Right cardiac atrium (tissue), 5 donors: ENCODE measurements at regions not wholly inside any gene's neighbourhood (a gene's known extent, or its start where the extent isn't known, plus 50 kb on each side); places are given as distances from the start of the nearest gene placed in this dataset.

ENCODE experiments used
- ATAC-seq, 2 donors: fragments of 200-7000 bp; cut with Tn5 transposase; one replicate each; pipeline versions ENCODE4 v1.8.0 to v1.9.1; 2020; ENCODE audit warnings: moderate library complexity in 2 of 2, mild to moderate bottlenecking in 1 of 2
- DNase-seq, 3 donors: peaks; one replicate each; pipeline ENCODE4 v3.0.0-alpha.2; 2020
- H3K27ac ChIP-seq: one replicate; pipeline ENCODE4 v1.5.1; 2013; ENCODE audit warnings: mild to moderate bottlenecking, low read length, control low read depth, moderate library complexity
- H3K27me3 ChIP-seq: one replicate; pipeline ENCODE4 v1.6.1; 2013; ENCODE audit not compliant: control insufficient read depth, insufficient read depth
- H3K4me1 ChIP-seq: one replicate; pipeline ENCODE4 v1.6.1; 2013; ENCODE audit warnings: low read length; ENCODE audit not compliant: control insufficient read depth, insufficient read depth
- H3K4me3 ChIP-seq: one replicate; pipeline ENCODE4 v1.5.1; 2013; ENCODE audit warnings: low read length, control low read depth
- H3K9me3 ChIP-seq: one replicate; pipeline ENCODE4 v1.6.1; 2013; ENCODE audit warnings: low read length; ENCODE audit not compliant: control insufficient read depth
- WGBS: extraction: QIAGEN DNeasy Blood & Tissue Kit; methylation state at CpG from one replicate; pipeline ENCODE4 v1.1.7; 2013; 5-methylcytosine and 5-hydroxymethylcytosine counted together
- intact Hi-C, 4 donors: fragments of 100-400 bp; cut with DNase I; formaldehyde crosslinking; loops; one replicate each; pipeline versions ENCODE4 v1.11.0 to v1.14.0; 2022 to 2023
- donor health status: healthy with polysubstance abuse.
- donor health status: DM: no; HTN: yes; CAD: no.
- donor health status: DM: no; HTN: no; CAD: no.
- donor health status: DM: no; HTN: yes; CAD: no; lungs with severe emphysema.
- donor health status: DM: yes; HTN: yes; CAD: no.

GRCh38 chr6:81387163-81387562, 365.3 kb downstream of the TENT5A start:
- intact Hi-C loops = no loop called here
- no peaks in the 10 kb centered on the region for H3K4me1 ChIP-seq
- 73% methylated on average over 1 of the region's 1 CpG for WGBS
- H3K9me3 ChIP-seq = no peaks in the 10 kb centered on the region
- ATAC-seq (no peak), DNase-seq (no peak)
- H3K27ac ChIP-seq = no peak overlapping the region
- H3K27me3 ChIP-seq = no peaks in the 10 kb centered on the region
- H3K4me3 ChIP-seq = no peak overlapping the region

- H3K9me3 ChIP-seq = no peaks in the 10 kb centered on the region
- 60% methylated on average over 2 of the region's 2 CpGs for WGBS
- intact Hi-C loops = no loop called here
These were observed 367.6 kb downstream of the TENT5A start for GRCh38 chr6:81384921-81385320.

DNA sequence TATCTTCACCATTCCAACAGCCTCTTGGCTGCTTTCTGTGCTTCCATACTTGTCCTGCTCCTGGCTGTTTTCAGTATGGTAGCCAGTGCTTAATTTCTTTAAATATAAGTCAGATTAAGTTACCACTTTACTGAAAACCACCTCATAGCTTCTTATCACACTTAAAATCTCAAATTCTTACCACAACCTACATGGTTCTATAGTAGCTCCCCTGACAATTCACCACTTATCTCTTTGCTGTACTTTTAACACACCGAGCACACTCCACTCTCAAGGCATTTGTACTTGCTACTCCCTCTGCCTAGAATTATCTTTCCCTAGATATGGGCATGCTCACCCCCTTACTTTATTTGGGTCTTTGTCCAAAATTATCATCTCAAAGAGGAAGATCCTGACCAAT, 369.0 kb downstream of the TENT5A start:
- no peaks in the 10 kb centered on the region for H3K4me1 ChIP-seq
- 48% methylated on average over 1 of the region's 1 CpG for WGBS
- no peaks in the 10 kb centered on the region for H3K9me3 ChIP-seq
- DNase-seq (no peak), ATAC-seq (no peak)
- H3K4me3 ChIP-seq = no peak overlapping the region
- no peaks in the 10 kb centered on the region for H3K27me3 ChIP-seq
- intact Hi-C loops = no loop called here
- H3K27ac ChIP-seq = no peak overlapping the region

More at GRCh38 chr6:81384921-81385320, 367.6 kb downstream of the TENT5A start:
- H3K27me3 ChIP-seq = no peaks in the 10 kb centered on the region
- no peak for ATAC-seq
- H3K4me3 ChIP-seq = no peak overlapping the region
- DNase-seq = no peak
- no peak overlapping the region for H3K27ac ChIP-seq
- H3K4me1 ChIP-seq = no peaks in the 10 kb centered on the region

GRCh38 chr6:81382852-81383251, 369.6 kb downstream of the TENT5A start:
- intact Hi-C loops = no loop called here
- Histone ChIP-seq H3K9me3 (no peaks in the 10 kb centered on the region), H3K27me3 (no peaks in the 10 kb centered on the region), H3K4me1 (no peaks in the 10 kb centered on the region), H3K4me3 (no peak overlapping the region), H3K27ac (no peak overlapping the region)
- ATAC-seq = peak in 1 of 2 donors; percentile 31
- 53% methylated on average over 4 of the region's 4 CpGs for WGBS
- DNase-seq = no peak

GRCh38 chr6:81381382-81381916, 371.0 kb downstream of the TENT5A start:
- no peak overlapping the region for H3K4me3 ChIP-seq
- DNase-seq (no peak), ATAC-seq (no peak)
- WGBS = 96% methylated on average over 1 of the region's 1 CpG
- no peak overlapping the region for H3K27ac ChIP-seq
- H3K4me1 ChIP-seq = no peaks in the 10 kb centered on the region
- no peaks in the 10 kb centered on the region for H3K9me3 ChIP-seq
- intact Hi-C loops = no loop called here
- no peaks in the 10 kb centered on the region for H3K27me3 ChIP-seq

- ATAC-seq (no peak), DNase-seq (no peak)
- Histone ChIP-seq H3K27me3 (no peaks in the 10 kb centered on the region), H3K27ac (no peak overlapping the region), H3K9me3 (no peaks in the 10 kb centered on the region), H3K4me1 (no peaks in the 10 kb centered on the region), H3K4me3 (no peak overlapping the region)
- intact Hi-C loops = no loop called here
- WGBS = 84% methylated on average over 1 of the region's 1 CpG
These were observed 371.7 kb downstream of the TENT5A start for GRCh38 chr6:81380718-81381338.

GRCh38 chr6:81376745-81377144, 375.7 kb downstream of the TENT5A start:
- 86% methylated on average over 5 of the region's 5 CpGs for WGBS
- H3K9me3 ChIP-seq = no peaks in the 10 kb centered on the region
- DNase-seq (no peak), ATAC-seq (no peak)
- intact Hi-C loops = no loop called here
- H3K27me3 ChIP-seq = no peaks in the 10 kb centered on the region
- H3K4me3 ChIP-seq = no peak overlapping the region
- H3K4me1 ChIP-seq = no peaks in the 10 kb centered on the region
- no peak overlapping the region for H3K27ac ChIP-seq

DNA sequence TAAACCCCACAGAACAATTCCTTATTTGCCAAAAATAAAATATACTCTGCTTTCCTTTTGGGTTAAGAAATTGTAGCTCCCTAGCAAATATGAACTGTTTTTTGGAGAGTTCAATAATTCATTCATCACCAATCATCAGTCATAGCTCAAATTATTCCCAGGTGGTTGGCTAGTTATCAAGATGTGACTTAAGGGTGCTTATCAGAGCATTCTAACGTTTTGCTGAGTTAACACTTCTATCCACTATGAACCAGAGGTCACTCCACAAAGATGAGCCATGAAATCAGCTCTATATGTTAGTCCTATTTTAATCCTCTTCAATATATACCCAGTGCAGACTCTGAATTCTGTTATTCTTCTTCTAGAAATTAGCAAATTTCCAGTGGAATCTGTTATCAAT, 379.1 kb downstream of the TENT5A start:
- Histone ChIP-seq H3K4me1 (no peaks in the 10 kb centered on the region), H3K9me3 (no peaks in the 10 kb centered on the region), H3K27ac (no peak overlapping the region), H3K27me3 (no peaks in the 10 kb centered on the region), H3K4me3 (no peak overlapping the region)
- ATAC-seq (no peak), DNase-seq (no peak)
- intact Hi-C loops = no loop called here
- 10% methylated on average over 1 of the region's 1 CpG for WGBS

- H3K4me1 ChIP-seq = no peaks in the 10 kb centered on the region
- intact Hi-C loops = no loop called here
- ATAC-seq (peak; percentile 52 to 68), DNase-seq (no peak)
- H3K4me3 ChIP-seq = no peak overlapping the region
- H3K27ac ChIP-seq = no peak overlapping the region
- H3K27me3 ChIP-seq = no peaks in the 10 kb centered on the region
- H3K9me3 ChIP-seq = no peaks in the 10 kb centered on the region
These were observed 380.6 kb downstream of the TENT5A start for GRCh38 chr6:81371930-81372329.

- 38% methylated on average over 3 of the region's 3 CpGs for WGBS
- Histone ChIP-seq H3K9me3 (no peaks in the 10 kb centered on the region), H3K4me1 (no peaks in the 10 kb centered on the region), H3K27me3 (no peaks in the 10 kb centered on the region), H3K27ac (no peak overlapping the region), H3K4me3 (no peak overlapping the region)
- ATAC-seq (peak in 1 of 2 donors; percentile 41), DNase-seq (no peak)
- intact Hi-C loops = no loop called here
These were observed 385.5 kb downstream of the TENT5A start for GRCh38 chr6:81366972-81367371.

DNA sequence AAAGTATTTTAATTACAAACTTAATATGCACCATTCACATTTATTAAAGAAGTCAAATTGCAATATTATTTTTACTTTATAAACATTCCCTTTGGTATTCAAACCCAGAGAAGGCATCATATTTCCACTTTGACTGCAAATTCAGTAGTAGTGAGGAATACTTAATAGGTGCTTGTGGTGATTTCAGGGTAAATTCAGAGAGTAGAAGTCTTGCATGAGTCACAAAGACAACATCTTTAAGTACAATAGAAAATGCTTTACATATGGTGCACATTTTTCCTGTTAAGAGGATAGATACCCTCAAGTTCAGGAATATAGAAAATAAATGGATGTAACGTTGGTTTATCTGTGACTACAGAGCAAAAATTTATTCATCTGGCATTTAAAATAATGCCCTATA, 390.2 kb downstream of the TENT5A start:
- intact Hi-C loops = no loop called here
- Histone ChIP-seq H3K9me3 (no peaks in the 10 kb centered on the region), H3K4me3 (no peak overlapping the region), H3K27me3 (no peaks in the 10 kb centered on the region), H3K4me1 (no peaks in the 10 kb centered on the region), H3K27ac (no peak overlapping the region)
- DNase-seq = no peak
- 0% methylated on average over 1 of the region's 1 CpG for WGBS
- no peak for ATAC-seq

DNA sequence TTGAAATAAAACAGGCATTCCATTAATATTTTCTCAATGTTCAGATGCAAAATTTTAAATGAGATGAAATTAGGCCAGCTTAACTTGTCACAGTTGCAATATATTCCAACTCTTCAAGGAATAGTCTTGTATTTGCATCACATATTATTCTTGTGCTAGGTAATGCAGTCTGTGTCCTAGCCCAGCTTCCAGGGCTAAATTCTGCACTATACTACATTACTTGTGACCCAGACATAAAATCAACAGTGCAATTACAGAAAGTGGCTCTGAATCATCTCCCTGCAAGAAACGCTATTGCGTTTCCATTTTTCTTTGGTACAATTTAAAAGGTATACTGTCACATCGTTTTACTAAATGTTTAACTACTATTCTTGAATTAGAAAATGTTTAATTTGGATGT, 399.2 kb downstream of the TENT5A start:
- no peak overlapping the region for H3K4me3 ChIP-seq
- H3K27ac ChIP-seq = no peak overlapping the region
- H3K27me3 ChIP-seq = no peaks in the 10 kb centered on the region
- 92% methylated on average over 3 of the region's 3 CpGs for WGBS
- intact Hi-C loops = no loop called here
- no peak for DNase-seq
- ATAC-seq = no peak
- no peaks in the 10 kb centered on the region for H3K9me3 ChIP-seq
- H3K4me1 ChIP-seq = no peaks in the 10 kb centered on the region
